Activated CD4-positive, alpha-beta memory T cell treated with anti-CD3 and anti-CD28 coated beads, Interleukin-2, amount 10 ng/mL, durations not matched to agents 7 days and 5 days (primary cell): ENCODE measurements at regions not wholly inside any gene's neighbourhood (a gene's known extent, or its start where the extent isn't known, plus 50 kb on each side); places are given as distances from the start of the nearest gene placed in this dataset.

Experiments
- CTCF ChIA-PET: fragments of 350-600 bp; sonication (Branson Sonifier 250); formaldehyde crosslinking; loops from one replicate; lab custom pipeline; 2021; ENCODE audit warnings: antibody characterized with exemption, inconsistent platforms; lab: Charles Lee
- POLR2A ChIA-PET: fragments of 350-600 bp; sonication (Branson Sonifier 250); formaldehyde crosslinking; loops from one replicate; lab custom pipeline; 2021; ENCODE audit warnings: antibody characterized with exemption; lab: Charles Lee
- DNase-seq: peaks from one replicate; pipeline ENCODE4 v3.0.0-alpha.2; 2020
- H3K27ac Mint-ChIP-seq: one replicate; pipeline ENCODE4 v1.8.0; 2021; ENCODE audit warnings: mild to moderate bottlenecking, mixed read lengths
- H3K27me3 Mint-ChIP-seq: one replicate; pipeline ENCODE4 v1.8.0; 2021; ENCODE audit warnings: mixed read lengths
- H3K36me3 Mint-ChIP-seq: one replicate; pipeline ENCODE4 v1.8.0; 2021; ENCODE audit warnings: low read depth, mixed read lengths
- H3K4me1 Mint-ChIP-seq: one replicate; pipeline ENCODE4 v1.8.0; 2021; ENCODE audit warnings: mixed read lengths
- H3K4me3 Mint-ChIP-seq: one replicate; pipeline ENCODE4 v1.8.0; 2021; ENCODE audit warnings: mild to moderate bottlenecking, mixed read lengths
- H3K9me3 Mint-ChIP-seq: one replicate; pipeline ENCODE4 v1.8.0; 2021; ENCODE audit warnings: mixed read lengths

- POLR2A ChIA-PET: no interaction called here
- H3K27me3 Mint-ChIP-seq: no peaks in the 10 kb centered on the region
- H3K4me1 Mint-ChIP-seq: no peaks in the 10 kb centered on the region
- no peak overlapping the region for H3K4me3 Mint-ChIP-seq
- H3K27ac Mint-ChIP-seq: no peak overlapping the region
- CTCF ChIA-PET: no interaction called here
- no peak for DNase-seq
- no peaks in the 10 kb centered on the region for H3K36me3 Mint-ChIP-seq
- peaks cover 9% of the 10 kb centered on the region for H3K9me3 Mint-ChIP-seq
Observed at GRCh38 chr15:47475336-47475735, 242.0 kb upstream of the SEMA6D start.

GRCh38 chr15:47477341-47477740, 240.0 kb upstream of the SEMA6D start:
- peaks cover 12% of the 10 kb centered on the region for H3K9me3 Mint-ChIP-seq
- no peak overlapping the region for H3K4me3 Mint-ChIP-seq
- ChIA-PET POLR2A (no interaction called here), CTCF (no interaction called here)
- no peak overlapping the region for H3K27ac Mint-ChIP-seq
- no peaks in the 10 kb centered on the region for H3K4me1 Mint-ChIP-seq
- DNase-seq: no peak
- no peaks in the 10 kb centered on the region for H3K36me3 Mint-ChIP-seq
- H3K27me3 Mint-ChIP-seq: no peaks in the 10 kb centered on the region

- peaks cover 5% of the 10 kb centered on the region for H3K9me3 Mint-ChIP-seq
- H3K27me3 Mint-ChIP-seq: no peaks in the 10 kb centered on the region
Observed at GRCh38 chr15:47484059-47484458, 233.2 kb upstream of the SEMA6D start.

DNA sequence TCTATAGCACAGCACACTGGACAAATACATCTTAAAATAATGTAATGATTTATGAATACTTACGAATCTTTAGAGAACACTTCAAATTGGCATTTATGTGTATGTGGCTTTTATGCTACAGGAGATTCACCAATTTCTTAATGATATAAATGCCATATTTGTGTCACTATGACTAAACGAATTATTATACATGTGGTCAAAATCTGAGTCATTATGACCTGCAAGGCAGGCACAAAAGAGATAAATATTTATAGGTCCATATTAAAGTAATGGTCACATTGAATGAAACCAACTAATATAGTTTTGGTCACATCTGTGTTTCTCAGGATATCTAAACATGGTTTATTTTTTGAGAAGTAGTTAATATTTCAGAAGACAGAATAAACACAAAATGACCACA, 232.3 kb upstream of the SEMA6D start:
- Mint-ChIP-seq H3K27me3 (no peaks in the 10 kb centered on the region), H3K4me3 (no peak overlapping the region), H3K9me3 (peaks cover 5% of the 10 kb centered on the region), H3K36me3 (no peaks in the 10 kb centered on the region), H3K27ac (no peak overlapping the region), H3K4me1 (no peaks in the 10 kb centered on the region)
- DNase-seq: no peak
- ChIA-PET CTCF (no interaction called here), POLR2A (no interaction called here)

More at GRCh38 chr15:47484059-47484458, 233.2 kb upstream of the SEMA6D start:
- CTCF ChIA-PET: no interaction called here
- Mint-ChIP-seq H3K36me3 (no peaks in the 10 kb centered on the region), H3K4me3 (no peak overlapping the region), H3K4me1 (no peaks in the 10 kb centered on the region), H3K27ac (no peak overlapping the region)
- POLR2A ChIA-PET: no interaction called here
- DNase-seq: no peak

DNA sequence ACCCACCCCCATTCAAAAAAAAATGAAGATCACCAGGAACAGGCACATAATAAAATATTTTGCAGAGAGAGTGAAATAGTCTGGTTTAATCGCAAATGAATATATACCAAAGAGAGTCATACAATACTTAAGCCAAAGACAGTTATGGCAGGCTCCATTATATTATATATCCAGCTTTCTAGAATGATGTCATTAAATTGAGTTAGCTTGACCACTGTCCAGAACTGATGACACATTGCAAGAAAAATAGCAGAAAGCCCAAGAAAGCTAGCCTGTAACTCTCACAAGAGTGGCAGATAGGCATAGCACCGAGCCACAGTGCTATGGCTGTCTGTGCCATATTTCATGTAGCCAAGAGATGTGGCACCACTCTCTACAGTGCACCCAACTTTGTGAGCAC, 231.9 kb upstream of the SEMA6D start:
- POLR2A ChIA-PET: no interaction called here
- no peaks in the 10 kb centered on the region for H3K4me1 Mint-ChIP-seq
- CTCF ChIA-PET: no interaction called here

DNA sequence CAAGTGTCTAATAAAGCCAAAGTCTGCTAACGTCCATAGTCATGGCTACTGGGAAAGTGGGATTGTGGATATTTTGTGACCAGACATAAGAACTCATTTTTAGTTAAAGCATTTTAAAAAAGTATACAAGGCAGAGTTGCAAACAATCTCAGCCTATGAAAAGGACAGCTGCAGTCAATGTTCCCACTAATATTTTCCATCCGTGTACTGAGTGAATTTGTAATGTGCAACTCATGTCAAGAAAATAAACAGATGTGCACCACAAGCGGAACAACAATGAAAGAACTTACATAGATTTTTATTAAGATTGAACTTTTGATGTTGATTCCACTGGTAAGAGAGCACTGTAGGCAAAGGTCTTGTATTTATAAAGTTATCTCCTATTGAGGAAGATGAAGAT, 231.3 kb upstream of the SEMA6D start:
- H3K27me3 Mint-ChIP-seq: no peaks in the 10 kb centered on the region
- H3K9me3 Mint-ChIP-seq: no peaks in the 10 kb centered on the region
- POLR2A ChIA-PET: no interaction called here
- no peak for DNase-seq
- no peak overlapping the region for H3K27ac Mint-ChIP-seq
- no peaks in the 10 kb centered on the region for H3K4me1 Mint-ChIP-seq
- H3K36me3 Mint-ChIP-seq: no peaks in the 10 kb centered on the region
- H3K4me3 Mint-ChIP-seq: no peak overlapping the region
- CTCF ChIA-PET: no interaction called here

More for the DNA sequence above, 231.9 kb upstream of the SEMA6D start:
- no peak overlapping the region for H3K27ac Mint-ChIP-seq
- H3K27me3 Mint-ChIP-seq: no peaks in the 10 kb centered on the region
- H3K9me3 Mint-ChIP-seq: peaks cover 2% of the 10 kb centered on the region
- DNase-seq: no peak
- no peak overlapping the region for H3K4me3 Mint-ChIP-seq
- no peaks in the 10 kb centered on the region for H3K36me3 Mint-ChIP-seq

DNA sequence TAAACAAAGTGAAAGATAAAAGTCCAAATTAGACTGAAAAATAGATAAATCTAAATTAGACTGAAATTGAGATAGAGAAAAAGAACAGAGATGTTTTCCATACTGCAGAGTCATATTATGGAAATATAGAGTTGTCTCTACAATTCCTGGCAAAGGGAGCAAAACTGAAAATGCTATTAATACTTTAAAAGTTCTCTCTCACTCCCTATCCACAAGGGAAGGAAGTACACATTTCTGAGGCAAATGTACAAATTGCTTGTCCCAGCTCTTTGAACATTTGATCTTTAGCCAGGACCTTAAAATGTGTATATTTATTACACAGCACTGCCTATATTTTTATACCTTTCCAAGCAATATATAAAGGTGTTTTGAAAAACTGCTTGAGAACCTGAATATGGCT, 225.1 kb upstream of the SEMA6D start:
- no peak overlapping the region for H3K4me3 Mint-ChIP-seq
- no peaks in the 10 kb centered on the region for H3K9me3 Mint-ChIP-seq
- H3K4me1 Mint-ChIP-seq: no peaks in the 10 kb centered on the region
- H3K27me3 Mint-ChIP-seq: no peaks in the 10 kb centered on the region
- H3K27ac Mint-ChIP-seq: no peak overlapping the region
- ChIA-PET CTCF (no interaction called here), POLR2A (no interaction called here)
- H3K36me3 Mint-ChIP-seq: no peaks in the 10 kb centered on the region
- DNase-seq: no peak

DNA sequence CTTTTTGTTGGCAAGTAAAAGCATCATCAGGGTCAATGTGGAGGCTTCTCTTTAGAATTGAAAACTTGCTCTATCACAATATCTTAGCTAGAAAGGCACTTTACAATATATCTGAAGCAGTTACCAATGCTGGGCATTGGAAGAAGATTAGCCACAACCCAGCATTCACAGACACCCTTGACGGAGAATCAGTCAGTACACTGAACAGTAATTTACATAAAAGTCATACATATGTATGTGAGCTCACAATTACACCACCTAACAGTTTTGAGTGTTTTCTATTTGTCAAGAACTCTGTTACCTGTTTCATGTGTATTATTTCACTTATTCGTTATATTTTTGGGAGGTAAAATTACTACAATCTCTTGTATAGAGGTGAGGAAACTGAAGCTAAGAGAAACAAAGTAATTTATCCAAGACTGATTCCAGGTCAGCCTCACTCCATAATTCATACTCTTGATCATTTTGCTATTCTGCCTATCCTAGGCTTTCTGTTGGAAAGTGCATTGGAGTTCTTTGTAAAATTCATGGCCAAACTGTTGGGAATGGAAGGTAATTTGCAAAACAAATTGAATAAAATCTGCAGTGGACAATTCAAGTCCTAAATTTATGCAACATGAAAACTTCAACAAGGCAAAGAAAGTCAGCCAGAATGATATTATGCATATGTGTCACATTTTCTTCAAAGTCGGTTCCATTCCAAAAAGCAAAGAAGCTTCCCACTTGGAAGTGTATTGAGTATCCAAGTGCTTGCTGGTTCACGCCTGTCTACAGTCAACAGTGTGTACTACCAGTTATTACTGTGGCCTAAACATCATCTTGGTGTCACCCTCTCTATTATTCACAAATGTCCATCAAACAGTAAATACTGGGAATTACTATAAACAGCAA, 223.7 kb upstream of the SEMA6D start:
- no peaks in the 10 kb centered on the region for H3K4me1 Mint-ChIP-seq
- DNase-seq: no peak
- H3K9me3 Mint-ChIP-seq: no peaks in the 10 kb centered on the region
- no peak overlapping the region for H3K4me3 Mint-ChIP-seq
- H3K36me3 Mint-ChIP-seq: no peaks in the 10 kb centered on the region
- ChIA-PET POLR2A (no interaction called here), CTCF (no interaction called here)
- no peak overlapping the region for H3K27ac Mint-ChIP-seq
- H3K27me3 Mint-ChIP-seq: no peaks in the 10 kb centered on the region

GRCh38 chr15:47496343-47497185, 220.7 kb upstream of the SEMA6D start:
- CTCF ChIA-PET: no interaction called here
- POLR2A ChIA-PET: no interaction called here
- Mint-ChIP-seq H3K4me1 (no peaks in the 10 kb centered on the region), H3K4me3 (no peak overlapping the region), H3K9me3 (no peaks in the 10 kb centered on the region), H3K27ac (no peak overlapping the region), H3K36me3 (no peaks in the 10 kb centered on the region), H3K27me3 (no peaks in the 10 kb centered on the region)
- DNase-seq: no peak

DNA sequence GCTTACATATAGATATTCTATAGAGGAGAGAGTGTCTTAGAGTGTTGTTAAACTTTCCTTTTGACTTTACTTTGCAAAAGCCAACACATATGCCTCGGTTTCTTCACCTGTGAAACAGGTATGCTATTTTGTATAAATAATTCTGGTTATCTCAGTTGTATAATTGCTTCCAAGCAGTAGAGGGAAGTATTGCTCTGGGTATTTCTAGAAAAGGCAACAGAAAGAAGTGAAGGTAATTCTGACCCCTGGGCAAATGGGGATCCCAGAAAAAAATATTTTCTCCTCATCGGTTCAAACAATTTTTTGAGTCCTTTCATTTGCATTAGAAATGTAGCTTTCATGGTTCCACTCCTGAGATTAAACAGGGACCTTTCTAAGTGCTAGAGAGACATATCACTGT, 216.5 kb upstream of the SEMA6D start:
- POLR2A ChIA-PET: no interaction called here
- no peak for DNase-seq
- Mint-ChIP-seq H3K27ac (no peak overlapping the region), H3K9me3 (peaks cover 3% of the 10 kb centered on the region), H3K27me3 (no peaks in the 10 kb centered on the region), H3K4me1 (no peaks in the 10 kb centered on the region), H3K4me3 (no peak overlapping the region), H3K36me3 (no peaks in the 10 kb centered on the region)
- CTCF ChIA-PET: no interaction called here

DNA sequence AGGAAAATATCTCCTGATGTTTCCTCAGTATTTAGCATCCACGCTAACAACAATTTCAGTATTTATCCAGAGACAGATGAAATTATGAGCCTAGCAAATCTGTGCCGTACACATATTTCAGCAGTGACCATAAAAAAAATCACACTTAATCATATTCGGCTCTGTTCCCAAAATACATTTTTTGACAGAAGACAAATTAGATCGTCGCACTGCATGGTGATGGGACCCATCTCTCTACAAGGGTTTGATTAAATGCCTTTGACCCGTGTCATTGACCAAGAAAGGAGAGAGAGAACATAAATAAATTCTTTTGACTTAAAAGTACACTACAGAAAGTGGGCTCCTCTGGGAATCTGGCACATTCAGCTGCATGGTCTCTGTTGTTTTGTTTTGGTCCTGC, 215.3 kb upstream of the SEMA6D start:
- H3K27me3 Mint-ChIP-seq: no peaks in the 10 kb centered on the region

GRCh38 chr15:47503876-47504275, 213.4 kb upstream of the SEMA6D start:
- Mint-ChIP-seq H3K27me3 (no peaks in the 10 kb centered on the region), H3K4me3 (no peak overlapping the region), H3K9me3 (peaks cover 3% of the 10 kb centered on the region), H3K4me1 (no peaks in the 10 kb centered on the region), H3K36me3 (no peaks in the 10 kb centered on the region), H3K27ac (no peak overlapping the region)
- CTCF ChIA-PET: no interaction called here
- DNase-seq: no peak
- POLR2A ChIA-PET: no interaction called here

More for the DNA sequence above, 215.3 kb upstream of the SEMA6D start:
- Mint-ChIP-seq H3K36me3 (no peaks in the 10 kb centered on the region), H3K9me3 (peaks cover 3% of the 10 kb centered on the region), H3K27ac (no peak overlapping the region), H3K4me1 (no peaks in the 10 kb centered on the region), H3K4me3 (no peak overlapping the region)
- DNase-seq: no peak
- POLR2A ChIA-PET: no interaction called here
- CTCF ChIA-PET: no interaction called here

DNA sequence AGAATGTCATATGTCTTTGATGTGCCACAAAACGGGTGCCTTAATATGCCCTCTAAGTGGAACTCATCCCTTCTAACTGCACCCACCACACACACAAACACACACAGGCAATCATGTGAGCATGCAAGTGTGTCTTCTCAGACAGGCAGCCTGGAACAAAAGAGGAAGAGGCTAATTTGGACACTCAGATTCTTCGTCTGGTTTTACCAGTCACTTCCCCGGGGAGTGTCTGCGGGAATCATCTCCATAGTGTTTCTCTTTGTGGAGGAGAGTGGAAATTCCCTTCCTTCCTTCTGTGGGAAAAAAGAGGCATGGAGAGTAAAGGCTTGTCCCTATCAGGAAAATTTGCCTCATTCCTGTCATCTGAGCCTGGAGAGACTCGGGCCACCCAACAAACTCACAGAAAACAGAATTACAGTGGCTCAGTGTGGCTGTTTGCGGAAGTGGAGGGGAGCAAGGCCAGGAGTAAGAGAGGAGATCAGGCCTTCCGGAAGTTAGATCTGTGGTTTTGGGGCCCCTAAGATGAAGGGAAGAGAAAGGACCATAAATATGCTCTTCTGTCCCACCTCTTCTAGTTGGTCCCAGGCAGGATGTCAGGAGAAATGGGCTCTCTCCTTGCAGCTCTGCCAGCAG, 212.6 kb upstream of the SEMA6D start:
- H3K27me3 Mint-ChIP-seq: no peaks in the 10 kb centered on the region
- H3K27ac Mint-ChIP-seq: no peak overlapping the region
- peaks cover 3% of the 10 kb centered on the region for H3K9me3 Mint-ChIP-seq
- H3K4me1 Mint-ChIP-seq: no peaks in the 10 kb centered on the region
- DNase-seq: no peak
- no peak overlapping the region for H3K4me3 Mint-ChIP-seq
- no peaks in the 10 kb centered on the region for H3K36me3 Mint-ChIP-seq
- POLR2A ChIA-PET: no interaction called here
- CTCF ChIA-PET: no interaction called here
